HG03135 (cell line): ENCODE measurements at regions not wholly inside any gene's neighbourhood (a gene's known extent, or its start where the extent isn't known, plus 50 kb on each side); places are given as distances from the start of the nearest gene placed in this dataset.
A peak's percentile ranks its signal among the peaks of the same experiment; 100 is the strongest.

Experiments
- ATAC-seq: cut with Tn5 transposase; IDR thresholded peaks from one replicate; pipeline ENCODE4 v1.9.1; 2021; ENCODE audit warnings: mild to moderate bottlenecking, moderate library complexity; ENCODE audit not compliant: unreplicated experiment

- no peak for ATAC-seq
Observed at GRCh38 chr1:219405531-219406331, 207.2 kb downstream of the ZC3H11B start.

GRCh38 chr1:219404629-219405028, 208.3 kb downstream of the ZC3H11B start:
- ATAC-seq = no peak

- no peak for ATAC-seq
Observed at GRCh38 chr1:219402925-219403324, 210.0 kb downstream of the ZC3H11B start.

GRCh38 chr1:219401724-219402625, 210.9 kb downstream of the ZC3H11B start:
- ATAC-seq = no peak

- ATAC-seq = no peak
Observed at GRCh38 chr1:219399446-219399845, 213.5 kb downstream of the ZC3H11B start.

GRCh38 chr1:219398815-219399396, 214.0 kb downstream of the ZC3H11B start:
- no peak for ATAC-seq

GRCh38 chr1:219397511-219397910, 215.4 kb downstream of the ZC3H11B start:
- no peak for ATAC-seq

GRCh38 chr1:219391297-219391696, 217.6 kb downstream of the LYPLAL1 start:
- no peak for ATAC-seq

- ATAC-seq = no peak
Observed at GRCh38 chr1:219387211-219387610, 213.5 kb downstream of the LYPLAL1 start.

GRCh38 chr1:219385787-219386427, 212.2 kb downstream of the LYPLAL1 start:
- peak; percentile 94 for ATAC-seq

- no peak for ATAC-seq
Observed at GRCh38 chr1:219383281-219383680, 209.6 kb downstream of the LYPLAL1 start.

- ATAC-seq = no peak
Observed at GRCh38 chr1:219381396-219381795, 207.7 kb downstream of the LYPLAL1 start.

- no peak for ATAC-seq
Observed at GRCh38 chr1:219380463-219380862, 206.8 kb downstream of the LYPLAL1 start.

- ATAC-seq = no peak
Observed at GRCh38 chr1:219379691-219380090, 206.0 kb downstream of the LYPLAL1 start.

GRCh38 chr1:219374636-219375035, 201.0 kb downstream of the LYPLAL1 start:
- ATAC-seq = no peak

- ATAC-seq = no peak
Observed at GRCh38 chr1:219374046-219374566, 200.4 kb downstream of the LYPLAL1 start.

GRCh38 chr1:219373616-219373935, 199.9 kb downstream of the LYPLAL1 start:
- no peak for ATAC-seq

GRCh38 chr1:219372916-219373615, 199.4 kb downstream of the LYPLAL1 start:
- ATAC-seq = no peak

- ATAC-seq = no peak
Observed at GRCh38 chr1:219371471-219371870, 197.8 kb downstream of the LYPLAL1 start.

- no peak for ATAC-seq
Observed at GRCh38 chr1:219367496-219367895, 193.8 kb downstream of the LYPLAL1 start.
